ENCODE measurements at regions not wholly inside any gene's neighbourhood (a gene's known extent, or its start where the extent isn't known, plus 50 kb on each side); places are given as distances from the start of the nearest gene placed in this dataset.

DNA sequence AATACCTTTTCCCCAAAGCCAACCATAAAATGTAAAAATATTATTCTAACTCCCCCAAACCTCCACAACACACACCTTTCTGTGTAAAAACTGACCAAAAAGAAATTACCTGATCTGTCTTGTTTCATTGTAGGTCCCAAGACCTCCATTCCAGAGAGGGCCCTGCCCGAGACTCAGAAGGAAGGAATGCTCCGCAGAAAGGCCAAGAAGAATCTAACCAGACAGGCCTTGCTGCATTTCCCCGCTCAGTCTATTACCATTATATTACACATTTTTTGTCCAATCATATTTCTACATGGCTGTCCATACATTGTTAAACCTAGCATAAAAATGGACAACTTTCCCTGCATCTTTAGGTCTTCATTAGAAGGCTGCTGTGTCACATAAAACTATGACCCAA is 237.5 kb upstream of the UBASH3B start:
- TF ChIP-seq RAD21 (IDR thresholded peaks at IDR 0.05; ENCODE audit: low read depth) (no peak), SRF (IDR thresholded peaks at IDR 0.05; ENCODE audit: low read depth) (no peak), EGR1 (IDR thresholded peaks at IDR 0.05; ENCODE audit: low read depth) (no peak), ELF1 (IDR thresholded peaks at IDR 0.05; ENCODE audit: borderline replicate concordance, low read depth) (no peak)
- TF ChIP-seq, protein P1, sequence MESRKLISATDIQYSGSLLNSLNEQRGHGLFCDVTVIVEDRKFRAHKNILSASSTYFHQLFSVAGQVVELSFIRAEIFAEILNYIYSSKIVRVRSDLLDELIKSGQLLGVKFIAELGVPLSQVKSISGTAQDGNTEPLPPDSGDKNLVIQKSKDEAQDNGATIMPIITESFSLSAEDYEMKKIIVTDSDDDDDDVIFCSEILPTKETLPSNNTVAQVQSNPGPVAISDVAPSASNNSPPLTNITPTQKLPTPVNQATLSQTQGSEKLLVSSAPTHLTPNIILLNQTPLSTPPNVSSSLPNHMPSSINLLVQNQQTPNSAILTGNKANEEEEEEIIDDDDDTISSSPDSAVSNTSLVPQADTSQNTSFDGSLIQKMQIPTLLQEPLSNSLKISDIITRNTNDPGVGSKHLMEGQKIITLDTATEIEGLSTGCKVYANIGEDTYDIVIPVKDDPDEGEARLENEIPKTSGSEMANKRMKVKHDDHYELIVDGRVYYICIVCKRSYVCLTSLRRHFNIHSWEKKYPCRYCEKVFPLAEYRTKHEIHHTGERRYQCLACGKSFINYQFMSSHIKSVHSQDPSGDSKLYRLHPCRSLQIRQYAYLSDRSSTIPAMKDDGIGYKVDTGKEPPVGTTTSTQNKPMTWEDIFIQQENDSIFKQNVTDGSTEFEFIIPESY (IDR thresholded peaks at IDR 0.05; ENCODE audit: extremely low read depth, insufficient replicate concordance, low read length), result no peak
- no peak overlapping the region for H3K27ac ChIP-seq (ENCODE audit: low read depth, low read length)
- no peaks in the 10 kb centered on the region for H3K36me3 ChIP-seq (ENCODE audit: control insufficient read depth in 1 of 2, insufficient read depth in 2 of 2, low read length in 2 of 2)
- H3K4me1 ChIP-seq (ENCODE audit: control insufficient read depth in 1 of 2, insufficient read depth in 2 of 2, low read length in 2 of 2), result no peaks in the 10 kb centered on the region
- peaks cover 0 to 3% of the 10 kb centered on the region in 2 experiments; a peak in 3 of 4 replicates for H3K9me3 ChIP-seq (ENCODE audit: control insufficient read depth in 1 of 2, insufficient read depth in 1 of 2, low read depth in 1 of 2, low read length in 2 of 2)
- no peak overlapping the region for H3K4me2 ChIP-seq (ENCODE audit: low read length)
- BruUV-seq (replicated peaks), result no TSS peak
- ATAC-seq (no peak), DNase-seq (ENCODE audit: low read depth, low spot score) (no peak)
- ChIA-PET CTCF (no interaction called here), RAD21 (ENCODE audit: low non-redundant PET in 1 of 2, low total read pairs in 2 of 2, uncharacterized antibody in 2 of 2, unreplicated experiment in 2 of 2) (no interaction called here), POLR2A (no interaction called here)
- H3K27me3 ChIP-seq (ENCODE audit: insufficient read depth, low read length), result no peaks in the 10 kb centered on the region
- H3K4me3 ChIP-seq (replicated peaks in 1 of 2; ENCODE audit: low read depth in 1 of 2, low read length in 2 of 2), result no peak overlapping the region
- H4K20me1 ChIP-seq (ENCODE audit: insufficient read depth), result no peaks in the 10 kb centered on the region
- no peaks in the 10 kb centered on the region for H3K9me2 ChIP-seq (ENCODE audit: insufficient read depth)
- no peak overlapping the region for H3K9ac ChIP-seq (ENCODE audit: low read length)
- no peaks in the 10 kb centered on the region for H3K79me2 ChIP-seq (ENCODE audit: insufficient read depth, low read length)
- H2AFZ ChIP-seq (ENCODE audit: low read depth, low read length, poor library complexity, severe bottlenecking), result no peak overlapping the region
- intact Hi-C loops (cut with micrococcal nuclease), result no loop called here

DNA sequence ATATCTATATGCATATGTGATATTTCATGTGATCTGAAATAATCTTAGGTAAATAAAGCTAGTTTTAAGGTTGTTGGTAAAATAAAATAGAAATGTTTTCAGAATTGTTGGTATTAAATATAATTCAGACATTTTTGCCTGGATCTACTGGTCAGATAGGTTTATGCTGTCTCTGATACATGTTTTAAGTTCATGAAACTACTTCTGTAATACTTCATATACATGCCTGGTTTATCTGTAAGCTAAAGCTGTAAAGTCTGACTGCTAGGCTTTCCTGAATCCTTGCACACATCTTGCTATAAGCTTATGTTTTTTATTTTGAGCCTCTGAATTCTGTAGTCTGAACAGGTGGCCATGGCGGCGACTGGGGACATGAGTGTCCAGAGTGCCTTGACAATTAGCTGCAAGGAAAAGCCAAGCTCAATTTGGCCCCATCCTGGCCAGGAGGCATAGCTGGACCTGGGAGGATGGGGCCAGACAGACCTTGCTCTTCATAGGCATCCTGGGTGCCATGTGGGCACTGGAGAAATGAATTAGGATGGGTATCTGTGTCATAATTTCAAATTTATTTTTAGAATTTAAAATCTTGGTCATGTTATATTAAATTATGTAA is 241.0 kb upstream of the UBASH3B start:
- intact Hi-C loops (cut with micrococcal nuclease), result no loop called here
- BruUV-seq (replicated peaks), result no TSS peak
- H4K20me1 ChIP-seq (ENCODE audit: insufficient read depth), result no peaks in the 10 kb centered on the region
- ChIA-PET POLR2A (no interaction called here), RAD21 (ENCODE audit: low non-redundant PET in 1 of 2, low total read pairs in 2 of 2, uncharacterized antibody in 2 of 2, unreplicated experiment in 2 of 2) (no interaction called here), CTCF (no interaction called here)
- ATAC-seq (no peak), DNase-seq (ENCODE audit: low read depth, low spot score) (no peak)
- H3K4me2 ChIP-seq (ENCODE audit: low read length), result no peak overlapping the region
- no peaks in the 10 kb centered on the region for H3K4me1 ChIP-seq (ENCODE audit: control insufficient read depth in 1 of 2, insufficient read depth in 2 of 2, low read length in 2 of 2)
- no peak overlapping the region for H3K27ac ChIP-seq (ENCODE audit: low read depth, low read length)
- H2AFZ ChIP-seq (ENCODE audit: low read depth, low read length, poor library complexity, severe bottlenecking), result no peak overlapping the region
- H3K9me2 ChIP-seq (ENCODE audit: insufficient read depth), result no peaks in the 10 kb centered on the region
- peaks cover 0 to 3% of the 10 kb centered on the region in 2 experiments; a peak in 3 of 4 replicates for H3K9me3 ChIP-seq (ENCODE audit: control insufficient read depth in 1 of 2, insufficient read depth in 1 of 2, low read depth in 1 of 2, low read length in 2 of 2)
- no peak overlapping the region for H3K4me3 ChIP-seq (replicated peaks in 1 of 2; ENCODE audit: low read depth in 1 of 2, low read length in 2 of 2)
- no peaks in the 10 kb centered on the region for H3K36me3 ChIP-seq (ENCODE audit: control insufficient read depth in 1 of 2, insufficient read depth in 2 of 2, low read length in 2 of 2)
- TF ChIP-seq CBX3 (IDR thresholded peaks at IDR 0.05; ENCODE audit: low read depth) (peak; percentile 67; the same call in 1 of the 2 replicates), SIN3A (IDR thresholded peaks at IDR 0.05; ENCODE audit: low read depth) (no peak)
- no peak overlapping the region for H3K9ac ChIP-seq (ENCODE audit: low read length)
- H3K27me3 ChIP-seq (ENCODE audit: insufficient read depth, low read length), result no peaks in the 10 kb centered on the region
- H3K79me2 ChIP-seq (ENCODE audit: insufficient read depth, low read length), result no peaks in the 10 kb centered on the region

Data from HCT116 (cell line).